GM12878 (cell line): ENCODE measurements at regions not wholly inside any gene's neighbourhood (a gene's known extent, or its start where the extent isn't known, plus 50 kb on each side); places are given as distances from the start of the nearest gene placed in this dataset.

ENCODE experiments used
- ATAC-seq: fragments of 200-7000 bp; cut with Tn5 transposase; 3 replicates; pipeline ENCODE4 v1.9.1; 2020; ENCODE audit warnings: mild to moderate bottlenecking, moderate library complexity
- BruUV-seq: library from RNA; stranded (reverse); fragments of 400-500 nt; replicated peaks from 2 replicates; lab custom pipeline; 2021; lab: Mats Ljungman, UMichigan
- CTCF ChIA-PET: fragments of 300-600 bp; sonication (Branson Sonifier 250); formaldehyde crosslinking; extraction: SDS; loops from one replicate; lab custom pipeline; 2021; ENCODE audit warnings: inconsistent platforms; lab: Yijun Ruan, JAX
- POLR2A ChIA-PET: fragments of 350-600 bp; formaldehyde crosslinking; extraction: SDS; loops from one replicate; lab custom pipeline; 2021; ENCODE audit warnings: inconsistent platforms; lab: Charles Lee
- RAD21 ChIA-PET: fragments of 300-600 bp; sonication (Branson Sonifier 250); formaldehyde crosslinking; loops from one replicate; lab custom pipeline; 2023; ENCODE audit warnings: antibody characterized with exemption; ENCODE audit not compliant: unreplicated experiment; lab: Charles Lee
- SMC1A ChIA-PET: fragments of 300-600 bp; sonication (Branson Sonifier 250); formaldehyde crosslinking; loops from one replicate; lab custom pipeline; 2023; ENCODE audit not compliant: unreplicated experiment, uncharacterized antibody; lab: Charles Lee
- DNase-seq: peaks from one replicate; pipeline ENCODE4 v3.0.0-alpha.2; 2011; ENCODE audit warnings: low read depth, low spot score
- FAIRE-seq: peaks from 3 replicates; lab custom pipeline; 2011; peaks lifted over from hg19 to GRCh38; lab: Jason Lieb, UNC
- H2AFZ ChIP-seq: 2 replicates; pipeline ENCODE4 v1.6.0; 2011; ENCODE audit warnings: low read depth, low read length, control low read depth; ENCODE audit not compliant: control insufficient read depth
- H3K27ac ChIP-seq: 2 replicates; pipeline ENCODE4 v1.5.1; 2011; ENCODE audit warnings: control low read depth; ENCODE audit not compliant: control insufficient read depth, insufficient read depth
- H3K27me3 ChIP-seq, 2 experiments: replicated peaks in 1 of 2; 2 replicates each; pipeline versions ENCODE4 v1.6.0 to v1.6.1; 2011; ENCODE audit warnings: low read length in 1 of 2; ENCODE audit not compliant: control insufficient read depth in 2 of 2, insufficient read depth in 2 of 2
- H3K36me3 ChIP-seq, 2 experiments: 2 replicates each; pipeline ENCODE4 v1.5.1; 2011; ENCODE audit warnings: low read length in 1 of 2; ENCODE audit not compliant: control insufficient read depth in 2 of 2, insufficient read depth in 2 of 2
- H3K4me1 ChIP-seq: 2 replicates; pipeline ENCODE4 v1.6.1; 2011; ENCODE audit warnings: mild to moderate bottlenecking, low read length, moderate library complexity, mixed read lengths; ENCODE audit not compliant: control insufficient read depth, insufficient read depth
- H3K4me2 ChIP-seq: 2 replicates; pipeline ENCODE4 v1.6.0; 2011; ENCODE audit warnings: control low read depth; ENCODE audit not compliant: control insufficient read depth, insufficient read depth
- H3K4me3 ChIP-seq: fragments of 200-600 bp; sonication (generic); 2 replicates; pipeline ENCODE4 v1.5.1; 2016
- H3K79me2 ChIP-seq: 2 replicates; pipeline ENCODE4 v1.6.0; 2011; ENCODE audit warnings: low read length; ENCODE audit not compliant: control insufficient read depth, insufficient read depth
- H3K9ac ChIP-seq: 2 replicates; pipeline ENCODE4 v1.8.0; 2011; ENCODE audit warnings: low read length, control low read depth, mixed read lengths; ENCODE audit not compliant: control insufficient read depth, insufficient read depth
- H3K9me3 ChIP-seq: replicated peaks from 3 replicates; pipeline ENCODE4 v1.5.1; 2011; ENCODE audit warnings: mild to moderate bottlenecking, low read length; ENCODE audit not compliant: control insufficient read depth, insufficient read depth
- H4K20me1 ChIP-seq: 2 replicates; pipeline ENCODE4 v1.6.0; 2011; ENCODE audit not compliant: control insufficient read depth, insufficient read depth
- ATF2 ChIP-seq: IDR thresholded peaks from 2 replicates; pipeline ENCODE4 v1.6.1; 2012; ENCODE audit warnings: low read length, inconsistent platforms
- CBX3 ChIP-seq: fragments of 200-600 bp; sonication (generic); IDR thresholded peaks from 2 replicates; pipeline ENCODE4 v1.6.1; 2016; ENCODE audit warnings: low read depth, borderline replicate concordance
- CEBPB ChIP-seq, 2 experiments: fragments of 150-350 bp in 1 of 2; IDR thresholded peaks; 2 replicates each; pipeline ENCODE4 v1.6.1; 2012 to 2014; ENCODE audit warnings: low read depth in 2 of 2, low read length in 2 of 2, borderline replicate concordance in 1 of 2, inconsistent platforms in 1 of 2
- CREB1 ChIP-seq: IDR thresholded peaks from 2 replicates; pipeline ENCODE4 v1.6.1; 2012; ENCODE audit warnings: low read depth, mild to moderate bottlenecking, inconsistent platforms
- EZH2 ChIP-seq: IDR thresholded peaks from 2 replicates; pipeline ENCODE4 v1.6.1; 2012; ENCODE audit warnings: low read depth, mild to moderate bottlenecking, control low read depth, inconsistent platforms, low read length, borderline replicate concordance; ENCODE audit not compliant: control insufficient read depth
- IRF4 ChIP-seq: IDR thresholded peaks from 2 replicates; pipeline ENCODE4 v1.6.1; 2011; ENCODE audit warnings: low read depth, low read length
- NFYA ChIP-seq: IDR thresholded peaks from 2 replicates; pipeline ENCODE4 v1.6.1; 2011; ENCODE audit warnings: low read depth, mild to moderate bottlenecking, low read length, improper control_type of control experiment, borderline replicate concordance
- RAD51 ChIP-seq: fragments of 450-650 bp; IDR thresholded peaks from 2 replicates; pipeline ENCODE4 v1.6.1; 2016; ENCODE audit warnings: moderate library complexity, mild to moderate bottlenecking, inconsistent platforms
- SIN3A ChIP-seq: IDR thresholded peaks from 2 replicates; pipeline ENCODE4 v1.6.1; 2012; ENCODE audit warnings: low read depth, low read length, improper control_type of control experiment
- SIX5 ChIP-seq: IDR thresholded peaks from 2 replicates; pipeline ENCODE4 v1.6.1; 2011; ENCODE audit warnings: mild to moderate bottlenecking, low read depth, low read length, moderate library complexity; ENCODE audit not compliant: severe bottlenecking
- SP1 ChIP-seq: IDR thresholded peaks from one replicate; pipeline ENCODE4 v1.6.1; 2011; ENCODE audit warnings: low read depth, low read length
- ZNF274 ChIP-seq: IDR thresholded peaks from one replicate; pipeline ENCODE4 v1.8.0; 2011; ENCODE audit not compliant: insufficient read length, insufficient read depth
- WGBS: methylation state at CpG from one replicate; pipeline ENCODE4 v1.1.6; 2016; ENCODE audit warnings: low lambda C conversion rate; ENCODE audit not compliant: insufficient replicate concordance, insufficient coverage; ENCODE audit errors: missing lambda C conversion rate; 5-methylcytosine and 5-hydroxymethylcytosine counted together
- in situ Hi-C: fragments of 300-500 bp; cut with MboI; formaldehyde crosslinking; loops from 9 replicates; pipeline ENCODE4 v1.14.3; 2018; ENCODE audit warnings: mixed read lengths
- intact Hi-C: fragments of 100-400 bp; cut with micrococcal nuclease; formaldehyde crosslinking; loops from one replicate; pipeline ENCODE4 v1.14.2; 2022; ENCODE audit not compliant: unreplicated experiment
- TF ChIP-seq, protein P1 (sequence below): fragments of 450-650 bp; IDR thresholded peaks from 2 replicates; pipeline ENCODE4 v1.6.1; 2017; ENCODE audit warnings: borderline replicate concordance

- POLR2A ChIA-PET = no interaction called here
Observed at GRCh38 chr4:144208074-144208473, 67.6 kb upstream of the GYPA start.

DNA sequence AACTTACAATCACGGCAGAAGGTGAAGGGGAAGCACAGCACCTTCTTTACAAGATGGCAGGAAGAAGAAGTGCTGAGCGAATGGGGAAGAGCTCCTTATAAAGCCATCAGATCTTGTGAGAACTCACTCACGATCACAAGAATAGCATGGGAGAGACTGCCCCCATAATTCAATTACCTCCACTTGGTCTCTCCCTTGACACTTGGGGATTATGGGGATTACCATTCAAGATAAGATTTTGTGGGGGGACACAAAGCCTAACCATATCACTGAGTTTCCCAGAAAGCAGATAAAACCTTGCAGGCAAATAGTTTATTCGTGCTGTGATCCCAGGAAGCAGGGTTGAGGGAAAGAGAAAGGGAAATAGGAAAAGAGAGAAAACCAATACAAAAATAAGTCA is 69.0 kb upstream of the GYPA start:
- in situ Hi-C loops (no loop called here), intact Hi-C loops (no loop called here)
- RAD21 ChIA-PET = no interaction called here
- POLR2A ChIA-PET = no interaction called here
- Histone ChIP-seq H2AFZ (no peak overlapping the region), H3K36me3 (no peaks in the 10 kb centered on the region), H3K4me1 (no peaks in the 10 kb centered on the region), H4K20me1 (no peaks in the 10 kb centered on the region), H3K4me2 (no peak overlapping the region), H3K79me2 (no peaks in the 10 kb centered on the region), H3K9ac (no peak overlapping the region), H3K27ac (no peak overlapping the region), H3K27me3 (no peaks in the 10 kb centered on the region), H3K4me3 (no peak overlapping the region), H3K9me3 (no peaks in the 10 kb centered on the region)
- BruUV-seq = no TSS peak
- CTCF ChIA-PET = no interaction called here
- SMC1A ChIA-PET = no interaction called here
- no peak for TF ChIP-seq IRF4
- TF ChIP-seq SIX5 = no peak
- no peak for TF ChIP-seq ZNF274
- no peak for TF ChIP-seq RAD51
- no peak for TF ChIP-seq SIN3A
- TF ChIP-seq ATF2 = no peak
- no peak for TF ChIP-seq CREB1
- TF ChIP-seq SP1 = no peak
- no peak for TF ChIP-seq CEBPB (IDR thresholded peaks at IDR 0.05; ENCODE audit: borderline replicate concordance in 1 of 2, low read depth in 2 of 2, low read length in 2 of 2)
- TF ChIP-seq EZH2 = no peak
- WGBS = 12% methylated on average over 4 of the region's 4 CpGs
- ATAC-seq = no peak
- no peak for DNase-seq
- FAIRE-seq = no peak

More at GRCh38 chr4:144208074-144208473, 67.6 kb upstream of the GYPA start:
- H3K9me3 ChIP-seq = no peaks in the 10 kb centered on the region
- H2AFZ ChIP-seq = no peak overlapping the region
- no peaks in the 10 kb centered on the region for H3K36me3 ChIP-seq
- no peaks in the 10 kb centered on the region for H3K27me3 ChIP-seq
- H3K4me3 ChIP-seq = no peak overlapping the region
- RAD21 ChIA-PET = no interaction called here
- H3K4me2 ChIP-seq = no peak overlapping the region
- TF ChIP-seq SP1 (no peak), CBX3 (no peak), CREB1 (no peak), NFYA (no peak)
- TF ChIP-seq, protein P1, sequence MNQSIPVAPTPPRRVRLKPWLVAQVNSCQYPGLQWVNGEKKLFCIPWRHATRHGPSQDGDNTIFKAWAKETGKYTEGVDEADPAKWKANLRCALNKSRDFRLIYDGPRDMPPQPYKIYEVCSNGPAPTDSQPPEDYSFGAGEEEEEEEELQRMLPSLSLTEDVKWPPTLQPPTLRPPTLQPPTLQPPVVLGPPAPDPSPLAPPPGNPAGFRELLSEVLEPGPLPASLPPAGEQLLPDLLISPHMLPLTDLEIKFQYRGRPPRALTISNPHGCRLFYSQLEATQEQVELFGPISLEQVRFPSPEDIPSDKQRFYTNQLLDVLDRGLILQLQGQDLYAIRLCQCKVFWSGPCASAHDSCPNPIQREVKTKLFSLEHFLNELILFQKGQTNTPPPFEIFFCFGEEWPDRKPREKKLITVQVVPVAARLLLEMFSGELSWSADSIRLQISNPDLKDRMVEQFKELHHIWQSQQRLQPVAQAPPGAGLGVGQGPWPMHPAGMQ = no peak
- TF ChIP-seq, all 136 proteins: peak for 0
- no peak overlapping the region for H3K27ac ChIP-seq
- ChIA-PET SMC1A (no interaction called here), CTCF (no interaction called here)
- FAIRE-seq (no peak), DNase-seq (no peak), ATAC-seq (no peak)
- in situ Hi-C loops = no loop called here
- intact Hi-C loops = no loop called here
- no peaks in the 10 kb centered on the region for H4K20me1 ChIP-seq
- 5% methylated on average over 2 of the region's 2 CpGs for WGBS
- no peak overlapping the region for H3K9ac ChIP-seq
- no peaks in the 10 kb centered on the region for H3K79me2 ChIP-seq
- H3K4me1 ChIP-seq = no peaks in the 10 kb centered on the region
- BruUV-seq = no TSS peak
